Neural crest cell (in vitro differentiated cells): ENCODE measurements at regions not wholly inside any gene's neighbourhood (a gene's known extent, or its start where the extent isn't known, plus 50 kb on each side); places are given as distances from the start of the nearest gene placed in this dataset.
"Not testable (repeated sequence)": the region's sequence is repeated elsewhere in the genome, so short reads cannot be mapped to it uniquely, and the experiment has no call there.

ENCODE experiments used
- DNase-seq: peaks from one replicate; pipeline ENCODE4 v3.0.0; 2021; ENCODE audit warnings: low read depth, mixed read lengths, low spot score
- H3K27ac Mint-ChIP-seq: one replicate; pipeline ENCODE4 v1.8.0; 2021; ENCODE audit warnings: mild to moderate bottlenecking, mixed read lengths; ENCODE audit not compliant: unreplicated experiment
- H3K27me3 Mint-ChIP-seq: 2 replicates; pipeline ENCODE4 v1.8.0; 2021; ENCODE audit warnings: low read depth, mild to moderate bottlenecking, mixed read lengths
- H3K36me3 Mint-ChIP-seq: 2 replicates; pipeline ENCODE4 v1.8.0; 2021; ENCODE audit warnings: low read depth, mild to moderate bottlenecking, mixed read lengths
- H3K4me1 Mint-ChIP-seq: 2 replicates; pipeline ENCODE4 v1.8.0; 2021; ENCODE audit warnings: mixed read lengths
- H3K4me3 Mint-ChIP-seq: one replicate; pipeline ENCODE4 v1.8.0; 2021; ENCODE audit warnings: mild to moderate bottlenecking, mixed read lengths
- H3K9me3 Mint-ChIP-seq: 2 replicates; pipeline ENCODE4 v1.8.0; 2021; ENCODE audit warnings: mixed read lengths
- TF ChIP-seq, protein P1 (sequence below): fragments of 200-600 bp; sonication (generic); conservative IDR thresholded peaks from 2 replicates; pipeline ENCODE4 v1.5.0; 2021; ENCODE audit warnings: antibody characterized with exemption, mild to moderate bottlenecking

DNA sequence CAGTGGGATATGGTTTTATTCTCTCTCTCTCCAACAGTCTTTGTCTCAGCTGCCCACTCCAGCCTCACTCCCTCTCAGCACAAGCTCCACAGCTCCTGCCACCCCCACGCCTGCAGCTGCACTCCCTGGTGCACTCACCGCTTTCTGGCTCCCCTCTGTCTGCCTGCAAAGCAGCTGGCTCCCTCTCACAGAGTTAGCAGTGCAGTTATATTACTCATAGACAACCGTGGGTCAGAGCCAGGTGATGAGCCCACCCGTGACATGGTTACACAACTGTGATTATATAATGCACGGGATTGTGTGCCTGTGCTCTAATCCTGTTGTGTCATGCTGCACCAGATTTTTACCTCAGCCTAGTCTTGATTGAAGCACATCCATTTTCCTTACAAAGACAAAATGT, 276.9 kb upstream of the CHAC2 start:
- H3K27ac Mint-ChIP-seq: no peak overlapping the region
- TF ChIP-seq, protein P1, sequence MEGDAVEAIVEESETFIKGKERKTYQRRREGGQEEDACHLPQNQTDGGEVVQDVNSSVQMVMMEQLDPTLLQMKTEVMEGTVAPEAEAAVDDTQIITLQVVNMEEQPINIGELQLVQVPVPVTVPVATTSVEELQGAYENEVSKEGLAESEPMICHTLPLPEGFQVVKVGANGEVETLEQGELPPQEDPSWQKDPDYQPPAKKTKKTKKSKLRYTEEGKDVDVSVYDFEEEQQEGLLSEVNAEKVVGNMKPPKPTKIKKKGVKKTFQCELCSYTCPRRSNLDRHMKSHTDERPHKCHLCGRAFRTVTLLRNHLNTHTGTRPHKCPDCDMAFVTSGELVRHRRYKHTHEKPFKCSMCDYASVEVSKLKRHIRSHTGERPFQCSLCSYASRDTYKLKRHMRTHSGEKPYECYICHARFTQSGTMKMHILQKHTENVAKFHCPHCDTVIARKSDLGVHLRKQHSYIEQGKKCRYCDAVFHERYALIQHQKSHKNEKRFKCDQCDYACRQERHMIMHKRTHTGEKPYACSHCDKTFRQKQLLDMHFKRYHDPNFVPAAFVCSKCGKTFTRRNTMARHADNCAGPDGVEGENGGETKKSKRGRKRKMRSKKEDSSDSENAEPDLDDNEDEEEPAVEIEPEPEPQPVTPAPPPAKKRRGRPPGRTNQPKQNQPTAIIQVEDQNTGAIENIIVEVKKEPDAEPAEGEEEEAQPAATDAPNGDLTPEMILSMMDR: no peak

DNA sequence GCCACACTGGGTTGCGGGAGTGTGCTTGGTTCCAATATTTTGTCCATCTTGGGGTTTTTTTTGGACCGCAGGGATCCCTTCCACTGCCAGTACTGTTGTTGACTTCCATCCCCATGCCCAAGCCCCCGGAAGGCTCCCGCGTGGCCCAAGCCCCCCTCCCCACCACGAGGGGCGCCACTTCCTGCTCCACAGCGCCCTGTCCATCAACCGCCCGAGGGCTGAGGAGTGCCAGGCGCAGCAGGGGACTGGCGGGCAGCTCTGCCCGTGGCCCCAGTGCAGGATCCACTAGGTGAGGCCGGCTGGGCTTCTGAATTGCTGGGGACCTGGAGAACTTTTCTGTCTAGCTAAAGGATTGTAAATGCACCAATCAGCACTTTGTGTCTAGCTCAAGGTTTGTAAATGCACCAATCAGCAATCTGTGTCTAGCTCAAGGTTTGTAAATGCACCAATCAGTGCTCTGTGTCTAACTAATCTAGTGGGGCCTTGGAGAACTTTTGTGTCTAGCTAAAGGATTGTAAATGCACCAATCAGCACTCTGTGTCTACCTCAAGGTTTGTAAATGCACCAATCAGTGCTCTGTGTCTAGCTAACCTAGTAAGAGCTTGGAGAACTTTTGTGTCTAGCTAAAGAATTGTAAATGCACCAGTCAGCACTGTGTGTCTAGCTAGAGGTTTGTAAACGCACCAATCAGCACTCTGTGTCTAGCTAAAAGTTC, 281.3 kb upstream of the CHAC2 start:
- DNase-seq, H3K4me3 Mint-ChIP-seq, H3K27me3 Mint-ChIP-seq: not testable (repeated sequence)

More for the DNA sequence above, 276.9 kb upstream of the CHAC2 start:
- no peak for DNase-seq
- Mint-ChIP-seq H3K9me3 (no peaks in the 10 kb centered on the region), H3K27me3 (no peaks in the 10 kb centered on the region), H3K36me3 (no peaks in the 10 kb centered on the region), H3K4me3 (no peak overlapping the region), H3K4me1 (no peaks in the 10 kb centered on the region)

GRCh38 chr2:53485021-53485728, 282.4 kb upstream of the CHAC2 start:
- Mint-ChIP-seq H3K9me3 (peaks cover 3% of the 10 kb centered on the region), H3K4me3 (no peak overlapping the region), H3K4me1 (no peaks in the 10 kb centered on the region), H3K27ac (peak overlapping the region; percentile 70), H3K27me3 (no peaks in the 10 kb centered on the region), H3K36me3 (no peaks in the 10 kb centered on the region)
- no peak for DNase-seq
- TF ChIP-seq, protein P1: no peak

More for the DNA sequence above, 281.3 kb upstream of the CHAC2 start:
- H3K36me3 Mint-ChIP-seq, H3K4me1 Mint-ChIP-seq, H3K27ac Mint-ChIP-seq, H3K9me3 Mint-ChIP-seq: not testable (repeated sequence)

GRCh38 chr2:53484531-53484930, 283.1 kb upstream of the CHAC2 start:
- TF ChIP-seq, protein P1: no peak
- Mint-ChIP-seq H3K27me3 (no peaks in the 10 kb centered on the region), H3K36me3 (no peaks in the 10 kb centered on the region), H3K4me3 (no peak overlapping the region), H3K27ac (no peak overlapping the region), H3K9me3 (peaks cover 3% of the 10 kb centered on the region), H3K4me1 (peaks cover 3% of the 10 kb centered on the region)
- DNase-seq: no peak

GRCh38 chr2:53477517-53477916, 290.1 kb upstream of the CHAC2 start:
- Mint-ChIP-seq H3K36me3 (no peaks in the 10 kb centered on the region), H3K4me1 (peaks cover 6% of the 10 kb centered on the region), H3K27me3 (no peaks in the 10 kb centered on the region), H3K27ac (no peak overlapping the region), H3K4me3 (no peak overlapping the region), H3K9me3 (peaks cover 5% of the 10 kb centered on the region)
- TF ChIP-seq, protein P1: no peak
- no peak for DNase-seq

- TF ChIP-seq, protein P1: no peak
- H3K27me3 Mint-ChIP-seq: no peaks in the 10 kb centered on the region
- H3K36me3 Mint-ChIP-seq: no peaks in the 10 kb centered on the region
- peaks cover 2% of the 10 kb centered on the region for H3K9me3 Mint-ChIP-seq
- peaks cover 6% of the 10 kb centered on the region for H3K4me1 Mint-ChIP-seq
- H3K27ac Mint-ChIP-seq: no peak overlapping the region
- H3K4me3 Mint-ChIP-seq: no peak overlapping the region
- no peak for DNase-seq
Observed at GRCh38 chr2:53476834-53477233, 290.8 kb upstream of the CHAC2 start.
